Spleen (tissue), 11 donors: ENCODE measurements at regions not wholly inside any gene's neighbourhood (a gene's known extent, or its start where the extent isn't known, plus 50 kb on each side); places are given as distances from the start of the nearest gene placed in this dataset.

Experiments used
- DNase-seq: peaks from one replicate; pipeline ENCODE4 v3.0.0-alpha.2; 2020
- H3K27ac ChIP-seq, 8 donors: fragments of 200-600 bp; sonication (generic) in 7 of 8; 1 replicate in 4 of 8; 2 replicates in 4 of 8; pipeline versions ENCODE4 v1.5.0 to v1.8.0; 2016 to 2021; ENCODE audit warnings: inconsistent platforms in 4 of 8, mild to moderate bottlenecking in 4 of 8, moderate library complexity in 1 of 8
- H3K27me3 ChIP-seq, 7 donors: fragments of 200-600 bp; sonication (generic) in 6 of 7; replicated peaks in 1 of 7; 1 replicate in 4 of 7; 2 replicates in 3 of 7; pipeline versions ENCODE4 v1.5.0 to v1.8.0; 2016 to 2021; ENCODE audit warnings: inconsistent platforms in 3 of 7, mild to moderate bottlenecking in 1 of 7
- H3K36me3 ChIP-seq, 6 donors: fragments of 200-600 bp; sonication (generic) in 5 of 6; 1 replicate in 4 of 6; 2 replicates in 2 of 6; pipeline versions ENCODE4 v1.5.0 to v1.8.0; 2016 to 2021; ENCODE audit warnings: inconsistent platforms in 2 of 6
- H3K4me1 ChIP-seq, 6 donors: fragments of 200-600 bp; sonication (generic) in 5 of 6; 1 replicate in 3 of 6; 2 replicates in 3 of 6; pipeline versions ENCODE4 v1.5.0 to v1.8.0; 2016 to 2021; ENCODE audit warnings: inconsistent platforms in 3 of 6
- H3K4me3 ChIP-seq, 8 donors: fragments of 200-600 bp; sonication (generic) in 7 of 8; 1 replicate in 4 of 8; 2 replicates in 4 of 8; pipeline versions ENCODE4 v1.5.0 to v1.8.0; 2016 to 2021; ENCODE audit warnings: inconsistent platforms in 4 of 8, mild to moderate bottlenecking in 4 of 8, moderate library complexity in 2 of 8
- H3K9me3 ChIP-seq, 8 donors: fragments of 200-600 bp; sonication (generic) in 7 of 8; 1 replicate in 4 of 8; 2 replicates in 4 of 8; pipeline versions ENCODE4 v1.5.0 to v1.8.0; 2016 to 2021; ENCODE audit warnings: inconsistent platforms in 4 of 8
- CTCF ChIP-seq, 11 experiments: fragments of 200-600 bp in 7 of 11; fragments of 450-650 bp in 4 of 11; sonication (generic) in 4 of 11; IDR thresholded peaks in 8 of 11; conservative IDR thresholded peaks in 3 of 11; 1 replicate in 7 of 11; 2 replicates in 4 of 11; pipeline versions ENCODE4 v1.4.0 to v1.8.0; 2016 to 2021; ENCODE audit warnings: antibody characterized with exemption in 11 of 11, inconsistent platforms in 4 of 11, mild to moderate bottlenecking in 1 of 11
- POLR2A ChIP-seq, 3 donors: fragments of 450-650 bp; IDR thresholded peaks; one replicate each; pipeline ENCODE4 v1.5.1; 2017; ENCODE audit warnings: antibody characterized with exemption in 3 of 3, mild to moderate bottlenecking in 1 of 3
- POLR2AphosphoS5 ChIP-seq, 3 donors: sonication (generic); formaldehyde crosslinking; IDR thresholded peaks; one replicate each; pipeline ENCODE4 v1.5.1; 2017; ENCODE audit warnings: antibody characterized with exemption in 3 of 3
- WGBS, 5 donors: extraction: QIAGEN DNeasy Blood & Tissue Kit in 3 of 5; methylation state at CpG; one replicate each; pipeline versions ENCODE4 v1.1.5 to v1.1.7; 2013 to 2018; 5-methylcytosine and 5-hydroxymethylcytosine counted together
- intact Hi-C: fragments of 100-400 bp; cut with DNase I; formaldehyde crosslinking; loops from one replicate; pipeline ENCODE4 v1.15.0; 2023; ENCODE audit warnings: low total_unique reads
- donor health status: healthy with polysubstance abuse.
- donor health status: DM: no; HTN: no; CAD: no; lungs with moderate emphysema.
- donor health status: DM: no; HTN: no; CAD: no.
- donor health status: Bipolar disorder and iron deficiency.
- donor health status: healthy.
- donor health status: DM: no; HTN: no; CAD: no.
- donor health status: DM: yes; HTN: yes; CAD: no.

GRCh38 chr6:14280006-14280510, 162.5 kb downstream of the CD83 start:
- no peak for DNase-seq
- intact Hi-C loops = no loop called here
- TF ChIP-seq POLR2AphosphoS5 (IDR thresholded peaks at IDR 0.05) (no peak), POLR2A (IDR thresholded peaks at IDR 0.05) (no peak), CTCF (IDR thresholded peaks at IDR 0.05 in 8 of 11, conservative IDR thresholded peaks at IDR 0.05 in 3 of 11) (no peak)
- Histone ChIP-seq H3K36me3 (no peaks in the 10 kb centered on the region), H3K27me3 (no peaks in the 10 kb centered on the region), H3K4me3 (no peak overlapping the region), H3K27ac (no peak overlapping the region), H3K4me1 (peaks cover 15 to 41% (median 32%) of the 10 kb centered on the region in 6 donors), H3K9me3 (peaks cover 0 to 12% (median 8%) of the 10 kb centered on the region in 8 donors)
- 85 to 94% (median 89%) methylated on average over 4 of the region's 4 CpGs for WGBS, 5 donors

DNA sequence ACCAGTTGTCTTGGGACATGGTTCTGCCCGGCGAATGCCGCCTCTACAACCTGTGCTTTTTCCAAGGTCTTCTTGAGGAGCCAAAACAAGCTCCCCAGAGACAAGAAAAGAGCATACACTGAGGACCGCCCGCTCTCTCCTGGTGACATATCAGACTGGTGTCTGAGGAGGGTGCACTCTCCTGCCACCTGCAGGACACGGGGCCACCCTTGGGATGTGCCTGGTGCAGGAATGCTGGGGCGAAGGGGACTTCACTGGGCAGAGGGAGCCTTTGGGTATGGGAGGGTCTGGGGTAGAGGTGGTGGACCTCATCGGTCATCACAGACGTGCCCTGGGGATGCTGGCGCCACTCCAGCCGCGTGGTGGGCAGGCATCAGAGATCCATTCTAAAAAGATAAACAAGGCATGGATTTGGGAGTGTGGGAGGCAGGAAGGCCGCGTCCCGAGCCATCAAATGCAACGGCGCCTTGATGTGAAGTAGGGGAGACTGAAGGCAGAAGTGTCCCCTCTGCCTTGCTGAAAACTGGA, 163.3 kb downstream of the CD83 start:
- 93 to 97% (median 96%) methylated on average over 14 to 17 of the region's 17 CpGs for WGBS, 5 donors
- H3K4me3 ChIP-seq = no peak overlapping the region
- H3K9me3 ChIP-seq = peaks cover 0 to 12% (median 8%) of the 10 kb centered on the region in 8 donors
- peaks cover 8 to 34% (median 24%) of the 10 kb centered on the region in 6 donors for H3K4me1 ChIP-seq
- TF ChIP-seq POLR2A (IDR thresholded peaks at IDR 0.05) = no peak
- TF ChIP-seq POLR2AphosphoS5 (IDR thresholded peaks at IDR 0.05) = no peak
- TF ChIP-seq CTCF (IDR thresholded peaks at IDR 0.05 in 8 of 11, conservative IDR thresholded peaks at IDR 0.05 in 3 of 11) = no peak
- no peak for DNase-seq
- no peaks in the 10 kb centered on the region for H3K36me3 ChIP-seq
- H3K27me3 ChIP-seq = no peaks in the 10 kb centered on the region
- no peak overlapping the region for H3K27ac ChIP-seq
- intact Hi-C loops = no loop called here

DNA sequence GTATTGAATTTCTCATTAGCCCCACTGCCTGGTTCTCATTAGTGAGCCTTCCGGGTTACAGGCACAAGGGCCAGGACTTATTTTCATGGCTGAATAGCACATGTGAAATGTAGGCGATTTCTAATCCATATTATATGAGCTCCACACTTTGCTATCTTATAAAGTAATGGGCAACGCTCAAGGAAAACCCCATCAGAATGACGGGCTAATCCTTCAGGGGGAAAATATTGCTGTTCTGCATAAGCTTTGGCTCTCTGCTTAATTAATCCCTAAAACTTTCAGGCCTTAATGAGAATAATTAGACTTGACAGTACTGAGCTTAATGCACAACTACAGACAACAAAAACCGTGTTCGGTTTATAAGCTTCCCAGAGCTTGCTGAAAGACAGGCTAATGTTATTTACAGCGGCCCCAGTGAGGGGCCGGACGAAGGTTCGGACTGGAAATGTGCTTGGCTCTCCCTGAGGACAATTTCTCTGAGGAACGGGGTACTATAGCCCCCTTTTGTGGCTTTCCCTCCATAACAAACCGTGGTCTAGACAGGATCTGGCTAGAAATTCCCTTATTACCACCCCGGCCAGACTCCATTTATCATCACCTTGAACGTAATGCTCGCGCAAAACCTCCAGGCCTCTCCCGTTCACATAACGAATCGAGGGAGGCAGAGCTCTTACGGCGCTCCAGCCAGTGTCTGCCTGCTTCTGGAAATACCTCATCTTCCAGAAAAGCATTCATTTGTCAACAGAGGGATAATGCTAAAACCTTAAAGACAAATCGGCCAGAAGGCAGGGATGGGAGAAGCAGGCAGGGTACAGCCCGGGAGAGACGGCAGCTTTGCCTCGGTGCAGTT, 164.5 kb downstream of the CD83 start:
- peaks cover 0 to 12% (median 8%) of the 10 kb centered on the region in 8 donors for H3K9me3 ChIP-seq
- peaks cover 4 to 21% (median 12%) of the 10 kb centered on the region in 6 donors for H3K4me1 ChIP-seq
- no peak overlapping the region for H3K27ac ChIP-seq
- TF ChIP-seq POLR2A (IDR thresholded peaks at IDR 0.05) (no peak), POLR2AphosphoS5 (IDR thresholded peaks at IDR 0.05) (no peak), CTCF (IDR thresholded peaks at IDR 0.05 in 8 of 11, conservative IDR thresholded peaks at IDR 0.05 in 3 of 11) (no peak)
- intact Hi-C loops = no loop called here
- H3K36me3 ChIP-seq = no peaks in the 10 kb centered on the region
- 88 to 95% (median 94%) methylated on average over 24 to 25 of the region's 25 CpGs for WGBS, 5 donors
- no peak overlapping the region for H3K4me3 ChIP-seq
- no peak for DNase-seq
- H3K27me3 ChIP-seq = no peaks in the 10 kb centered on the region
